ENCODE measurements at regions not wholly inside any gene's neighbourhood (a gene's known extent, or its start where the extent isn't known, plus 50 kb on each side); places are given as distances from the start of the nearest gene placed in this dataset.

DNA sequence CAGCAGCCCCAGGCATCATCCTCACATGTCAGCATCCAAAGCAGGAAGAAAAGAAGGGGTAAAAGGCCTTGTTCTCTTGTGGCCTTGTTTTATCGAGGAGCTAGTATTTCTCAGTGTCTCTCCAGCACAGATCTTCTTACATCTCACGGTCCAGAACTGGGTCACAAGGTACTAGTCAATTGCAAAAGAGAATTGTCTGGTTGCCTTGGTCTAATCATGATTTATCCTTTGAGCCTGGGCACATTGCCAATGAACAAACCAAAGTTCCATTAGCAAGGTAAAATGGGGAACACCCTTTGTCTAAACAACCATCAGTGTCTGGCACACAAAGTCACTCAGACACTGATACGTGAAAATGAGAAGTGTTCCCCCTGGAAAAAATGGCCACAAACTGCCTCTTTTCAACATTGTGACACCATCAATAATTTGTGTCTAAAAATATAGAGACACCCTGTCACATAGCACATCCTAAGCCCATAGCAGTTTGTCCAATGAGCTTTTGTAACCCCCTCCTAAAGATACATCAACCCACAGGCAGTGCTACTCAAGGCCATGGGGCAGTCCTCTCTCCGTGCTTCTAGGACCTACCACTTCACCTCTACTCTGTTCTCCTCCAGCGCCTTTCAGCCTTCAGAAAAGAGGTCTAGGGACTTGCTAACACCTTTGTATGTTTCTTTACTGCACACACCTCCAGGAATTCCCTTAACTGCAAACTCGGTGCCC, 534.4 kb downstream of the MID1IP1 start:
- TF ChIP-seq EZH2 (IDR thresholded peaks at IDR 0.05; ENCODE audit: low read length, unreplicated experiment) (no peak), CTCF (conservative IDR thresholded peaks at IDR 0.05; ENCODE audit: low read depth, low read length) (no peak)
